Liver (tissue), 8 donors: ENCODE measurements at regions not wholly inside any gene's neighbourhood (a gene's known extent, or its start where the extent isn't known, plus 50 kb on each side); places are given as distances from the start of the nearest gene placed in this dataset.

Experiments used
- DNase-seq: peaks from one replicate; pipeline ENCODE4 v3.0.0-alpha.2; 2017; ENCODE audit warnings: low spot score
- H3K27ac ChIP-seq, 2 donors: one replicate each; pipeline ENCODE4 v1.7.0; 2013; ENCODE audit warnings: inconsistent platforms in 2 of 2, low read length in 2 of 2, control low read depth in 1 of 2, low read depth in 1 of 2, mild to moderate bottlenecking in 1 of 2
- H3K27me3 ChIP-seq, 4 donors: one replicate each; pipeline versions ENCODE4 v1.6.1 to v1.7.0; 2013; ENCODE audit warnings: low read length in 3 of 4, inconsistent platforms in 1 of 4, mild to moderate bottlenecking in 1 of 4, moderate library complexity in 1 of 4; ENCODE audit not compliant: control insufficient read depth in 4 of 4, insufficient read depth in 4 of 4
- H3K36me3 ChIP-seq, 4 donors: one replicate each; pipeline versions ENCODE4 v1.6.1 to v1.7.0; 2013; ENCODE audit warnings: low read length in 3 of 4, mild to moderate bottlenecking in 3 of 4, low read depth in 1 of 4, moderate library complexity in 1 of 4; ENCODE audit not compliant: control insufficient read depth in 4 of 4, insufficient read depth in 3 of 4
- H3K4me1 ChIP-seq, 4 donors: one replicate each; pipeline versions ENCODE4 v1.6.1 to v1.7.0; 2013; ENCODE audit warnings: low read length in 3 of 4, mild to moderate bottlenecking in 3 of 4, moderate library complexity in 1 of 4; ENCODE audit not compliant: control insufficient read depth in 4 of 4, insufficient read depth in 4 of 4
- H3K4me3 ChIP-seq, 3 donors: one replicate each; pipeline versions ENCODE4 v1.6.1 to v1.7.0; 2013; ENCODE audit warnings: low read length in 3 of 3, control low read depth in 1 of 3, low read depth in 1 of 3, mild to moderate bottlenecking in 1 of 3
- H3K9ac ChIP-seq, 2 donors: one replicate each; pipeline ENCODE4 v1.7.0; 2013; ENCODE audit warnings: low read length in 2 of 2, mild to moderate bottlenecking in 2 of 2, moderate library complexity in 2 of 2, control low read depth in 1 of 2, low read depth in 1 of 2
- H3K9me3 ChIP-seq, 4 donors: one replicate each; pipeline versions ENCODE4 v1.6.1 to v1.7.0; 2013; ENCODE audit warnings: low read length in 3 of 4; ENCODE audit not compliant: control insufficient read depth in 4 of 4
- ATF3 ChIP-seq: IDR thresholded peaks from 2 replicates; pipeline ENCODE4 v1.6.1; 2016; ENCODE audit warnings: antibody characterized with exemption
- EGR1 ChIP-seq, 2 donors: IDR thresholded peaks; 2 replicates each; pipeline ENCODE4 v1.6.1; 2016 to 2018; ENCODE audit warnings: antibody characterized with exemption in 2 of 2, low read depth in 2 of 2
- FOXA1 ChIP-seq: IDR thresholded peaks from 2 replicates; pipeline ENCODE4 v1.6.1; 2016; ENCODE audit warnings: antibody characterized with exemption
- FOXA2 ChIP-seq: IDR thresholded peaks from 2 replicates; pipeline ENCODE4 v1.6.1; 2016; ENCODE audit warnings: antibody characterized with exemption
- GABPA ChIP-seq, 2 donors: IDR thresholded peaks in 1 of 2; conservative IDR thresholded peaks in 1 of 2; 2 replicates each; pipeline ENCODE4 v1.6.1; 2016; ENCODE audit warnings: antibody characterized with exemption in 2 of 2, mild to moderate bottlenecking in 1 of 2, moderate library complexity in 1 of 2
- JUND ChIP-seq, 2 donors: IDR thresholded peaks; 2 replicates each; pipeline ENCODE4 v1.6.1; 2016; ENCODE audit warnings: antibody characterized with exemption in 2 of 2
- MAX ChIP-seq: IDR thresholded peaks from 2 replicates; pipeline ENCODE4 v1.6.1; 2016; ENCODE audit warnings: antibody characterized with exemption
- NR2F2 ChIP-seq: IDR thresholded peaks from 2 replicates; pipeline ENCODE4 v1.6.1; 2016; ENCODE audit warnings: antibody characterized with exemption
- RAD21 ChIP-seq, 2 donors: IDR thresholded peaks; 2 replicates each; pipeline ENCODE4 v1.6.1; 2016; ENCODE audit warnings: antibody characterized with exemption in 2 of 2, mild to moderate bottlenecking in 2 of 2
- RXRA ChIP-seq, 2 donors: IDR thresholded peaks; 2 replicates each; pipeline ENCODE4 v1.6.1; 2017 to 2018; ENCODE audit warnings: antibody characterized with exemption in 2 of 2, mild to moderate bottlenecking in 1 of 2
- SP1 ChIP-seq: IDR thresholded peaks from 2 replicates; pipeline ENCODE4 v1.6.1; 2018; ENCODE audit warnings: antibody characterized with exemption, mild to moderate bottlenecking
- TAF1 ChIP-seq: conservative IDR thresholded peaks from 2 replicates; pipeline ENCODE4 v1.6.1; 2016; ENCODE audit warnings: antibody characterized with exemption, mild to moderate bottlenecking
- YY1 ChIP-seq: IDR thresholded peaks from 2 replicates; pipeline ENCODE4 v1.6.1; 2016; ENCODE audit warnings: antibody characterized with exemption, mild to moderate bottlenecking
- ZBTB33 ChIP-seq: IDR thresholded peaks from 2 replicates; pipeline ENCODE4 v1.6.1; 2016; ENCODE audit warnings: antibody characterized with exemption
- WGBS: extraction: QIAGEN DNeasy Blood & Tissue Kit; methylation state at CpG from one replicate; pipeline ENCODE4 v1.1.7; 2013; 5-methylcytosine and 5-hydroxymethylcytosine counted together
- TF ChIP-seq, protein P1 (sequence below): fragments of 150-350 bp; IDR thresholded peaks from 2 replicates; pipeline ENCODE4 v1.5.1; 2017; ENCODE audit warnings: improper control_type of control experiment, low read depth, low read length; ENCODE audit not compliant: missing input control
- TF ChIP-seq, protein P2 (sequence below): IDR thresholded peaks from 2 replicates; pipeline ENCODE4 v1.6.1; 2016; ENCODE audit warnings: antibody characterized with exemption, mild to moderate bottlenecking
- donor health status: healthy.
- donor health status: healthy.
- donor health status: healthy.
- donor health status: healthy.
- donor health status: healthy.

DNA sequence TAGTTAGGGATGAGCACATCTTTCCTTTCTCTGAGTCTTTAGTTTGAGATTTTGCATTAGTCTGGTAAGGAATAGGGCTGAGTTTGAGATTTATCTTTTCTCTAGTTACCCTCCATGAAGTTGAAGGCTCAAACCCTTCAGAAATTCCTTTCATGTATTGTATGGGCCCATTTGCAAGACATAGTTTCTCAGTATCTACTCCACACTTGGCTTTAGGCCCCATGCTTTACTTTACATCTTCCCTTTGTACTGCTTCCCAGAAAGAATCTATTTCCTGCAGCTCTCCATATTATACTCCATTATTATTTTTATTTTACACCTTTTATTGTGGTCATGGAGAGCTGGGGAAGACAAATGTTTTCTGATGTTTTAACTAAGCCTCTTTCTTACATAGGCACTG is 1038.2 kb downstream of the TECRL start:
- H3K36me3 ChIP-seq, result no peaks in the 10 kb centered on the region
- no peaks in the 10 kb centered on the region for H3K27me3 ChIP-seq
- TF ChIP-seq TAF1 (no peak), JUND (IDR thresholded peaks at IDR 0.05) (no peak), FOXA1 (no peak), NR2F2 (no peak), EGR1 (IDR thresholded peaks at IDR 0.05; ENCODE audit: low read depth in 2 of 2) (no peak), GABPA (IDR thresholded peaks at IDR 0.05 in 1 of 2, conservative IDR thresholded peaks at IDR 0.05 in 1 of 2) (no peak), ZBTB33 (no peak), MAX (no peak), ATF3 (no peak), YY1 (no peak), RAD21 (IDR thresholded peaks at IDR 0.05) (no peak)
- TF ChIP-seq, protein P1, sequence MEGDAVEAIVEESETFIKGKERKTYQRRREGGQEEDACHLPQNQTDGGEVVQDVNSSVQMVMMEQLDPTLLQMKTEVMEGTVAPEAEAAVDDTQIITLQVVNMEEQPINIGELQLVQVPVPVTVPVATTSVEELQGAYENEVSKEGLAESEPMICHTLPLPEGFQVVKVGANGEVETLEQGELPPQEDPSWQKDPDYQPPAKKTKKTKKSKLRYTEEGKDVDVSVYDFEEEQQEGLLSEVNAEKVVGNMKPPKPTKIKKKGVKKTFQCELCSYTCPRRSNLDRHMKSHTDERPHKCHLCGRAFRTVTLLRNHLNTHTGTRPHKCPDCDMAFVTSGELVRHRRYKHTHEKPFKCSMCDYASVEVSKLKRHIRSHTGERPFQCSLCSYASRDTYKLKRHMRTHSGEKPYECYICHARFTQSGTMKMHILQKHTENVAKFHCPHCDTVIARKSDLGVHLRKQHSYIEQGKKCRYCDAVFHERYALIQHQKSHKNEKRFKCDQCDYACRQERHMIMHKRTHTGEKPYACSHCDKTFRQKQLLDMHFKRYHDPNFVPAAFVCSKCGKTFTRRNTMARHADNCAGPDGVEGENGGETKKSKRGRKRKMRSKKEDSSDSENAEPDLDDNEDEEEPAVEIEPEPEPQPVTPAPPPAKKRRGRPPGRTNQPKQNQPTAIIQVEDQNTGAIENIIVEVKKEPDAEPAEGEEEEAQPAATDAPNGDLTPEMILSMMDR, result no peak
- TF ChIP-seq, protein P2, sequence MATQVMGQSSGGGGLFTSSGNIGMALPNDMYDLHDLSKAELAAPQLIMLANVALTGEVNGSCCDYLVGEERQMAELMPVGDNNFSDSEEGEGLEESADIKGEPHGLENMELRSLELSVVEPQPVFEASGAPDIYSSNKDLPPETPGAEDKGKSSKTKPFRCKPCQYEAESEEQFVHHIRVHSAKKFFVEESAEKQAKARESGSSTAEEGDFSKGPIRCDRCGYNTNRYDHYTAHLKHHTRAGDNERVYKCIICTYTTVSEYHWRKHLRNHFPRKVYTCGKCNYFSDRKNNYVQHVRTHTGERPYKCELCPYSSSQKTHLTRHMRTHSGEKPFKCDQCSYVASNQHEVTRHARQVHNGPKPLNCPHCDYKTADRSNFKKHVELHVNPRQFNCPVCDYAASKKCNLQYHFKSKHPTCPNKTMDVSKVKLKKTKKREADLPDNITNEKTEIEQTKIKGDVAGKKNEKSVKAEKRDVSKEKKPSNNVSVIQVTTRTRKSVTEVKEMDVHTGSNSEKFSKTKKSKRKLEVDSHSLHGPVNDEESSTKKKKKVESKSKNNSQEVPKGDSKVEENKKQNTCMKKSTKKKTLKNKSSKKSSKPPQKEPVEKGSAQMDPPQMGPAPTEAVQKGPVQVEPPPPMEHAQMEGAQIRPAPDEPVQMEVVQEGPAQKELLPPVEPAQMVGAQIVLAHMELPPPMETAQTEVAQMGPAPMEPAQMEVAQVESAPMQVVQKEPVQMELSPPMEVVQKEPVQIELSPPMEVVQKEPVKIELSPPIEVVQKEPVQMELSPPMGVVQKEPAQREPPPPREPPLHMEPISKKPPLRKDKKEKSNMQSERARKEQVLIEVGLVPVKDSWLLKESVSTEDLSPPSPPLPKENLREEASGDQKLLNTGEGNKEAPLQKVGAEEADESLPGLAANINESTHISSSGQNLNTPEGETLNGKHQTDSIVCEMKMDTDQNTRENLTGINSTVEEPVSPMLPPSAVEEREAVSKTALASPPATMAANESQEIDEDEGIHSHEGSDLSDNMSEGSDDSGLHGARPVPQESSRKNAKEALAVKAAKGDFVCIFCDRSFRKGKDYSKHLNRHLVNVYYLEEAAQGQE, result no peak
- H3K27ac ChIP-seq, result no peak overlapping the region
- DNase-seq, result no peak
- H3K9me3 ChIP-seq, result peaks cover 0 to 3% (median 0%) of the 10 kb centered on the region in 4 donors
- no peak overlapping the region for H3K9ac ChIP-seq
- no peak overlapping the region for H3K4me3 ChIP-seq
- no peaks in the 10 kb centered on the region for H3K4me1 ChIP-seq

DNA sequence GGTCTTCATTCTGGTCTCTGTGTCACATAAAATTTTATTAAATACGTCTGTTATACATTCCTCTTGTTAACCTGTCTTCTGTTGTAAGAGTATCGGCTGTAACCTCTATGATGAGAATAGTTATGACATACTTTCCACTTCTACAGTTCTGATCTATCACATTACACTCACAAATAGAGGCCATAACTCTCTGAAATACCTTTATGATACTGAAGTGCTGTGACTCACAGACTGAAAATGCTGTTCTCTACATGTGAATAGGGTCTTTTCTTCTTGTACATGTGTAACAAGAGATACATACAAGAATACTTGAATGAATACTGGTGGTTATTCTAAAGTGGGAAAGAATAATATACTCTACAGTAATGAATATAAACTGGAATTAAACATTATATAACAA is 1047.6 kb downstream of the TECRL start:
- H3K4me3 ChIP-seq, result no peak overlapping the region
- H3K4me1 ChIP-seq, result no peaks in the 10 kb centered on the region
- no peak overlapping the region for H3K9ac ChIP-seq
- H3K36me3 ChIP-seq, result no peaks in the 10 kb centered on the region
- TF ChIP-seq SP1 (no peak), RXRA (IDR thresholded peaks at IDR 0.05) (no peak), YY1 (no peak), FOXA1 (no peak), NR2F2 (no peak), ZBTB33 (no peak), FOXA2 (no peak), MAX (no peak)
- TF ChIP-seq, protein P1, result no peak
- 72% methylated on average over 2 of the region's 2 CpGs for WGBS
- DNase-seq, result no peak
- H3K27ac ChIP-seq, result no peak overlapping the region
- H3K27me3 ChIP-seq, result no peaks in the 10 kb centered on the region
- peaks cover 0 to 4% (median 0%) of the 10 kb centered on the region in 4 donors for H3K9me3 ChIP-seq
